Keratinocyte (primary cell): ENCODE measurements at regions not wholly inside any gene's neighbourhood (a gene's known extent, or its start where the extent isn't known, plus 50 kb on each side); places are given as distances from the start of the nearest gene placed in this dataset.

Source experiments
- DNase-seq: peaks from one replicate; pipeline ENCODE4 v3.0.0-alpha.2; 2011; ENCODE audit warnings: low read depth, missing footprints, low spot score
- FAIRE-seq: peaks from 2 replicates; lab custom pipeline; 2011; peaks lifted over from hg19 to GRCh38; lab: Jason Lieb, UNC
- H2AFZ ChIP-seq: 2 replicates; pipeline ENCODE4 v1.6.0; 2012; ENCODE audit warnings: low read length, control low read depth, inconsistent platforms; ENCODE audit not compliant: control insufficient read depth
- H3K27ac ChIP-seq: 2 replicates; pipeline ENCODE4 v1.5.1; 2011; ENCODE audit warnings: low read length; ENCODE audit not compliant: control insufficient read depth, insufficient read depth
- H3K27me3 ChIP-seq: 3 replicates; pipeline ENCODE4 v1.6.0; 2011; ENCODE audit warnings: low read length; ENCODE audit not compliant: control insufficient read depth, insufficient read depth; ENCODE audit errors: extremely low read depth
- H3K36me3 ChIP-seq, 2 experiments: 2 replicates in 1 of 2; 3 replicates in 1 of 2; pipeline ENCODE4 v1.5.1; 2011; ENCODE audit warnings: low read length in 2 of 2, mild to moderate bottlenecking in 1 of 2; ENCODE audit not compliant: control insufficient read depth in 2 of 2, insufficient read depth in 2 of 2; ENCODE audit errors: extremely low read depth in 1 of 2
- H3K4me1 ChIP-seq: 3 replicates; pipeline ENCODE4 v1.5.1; 2011; ENCODE audit warnings: low read length; ENCODE audit not compliant: control insufficient read depth, insufficient read depth; ENCODE audit errors: extremely low read depth
- H3K4me2 ChIP-seq: 3 replicates; pipeline ENCODE4 v1.6.0; 2011; ENCODE audit warnings: low read depth, low read length; ENCODE audit not compliant: control insufficient read depth, insufficient read depth; ENCODE audit errors: extremely low read depth
- H3K4me3 ChIP-seq, 3 experiments: fragments of 200-600 bp in 1 of 3; sonication (generic) in 1 of 3; 2 replicates in 2 of 3; 3 replicates in 1 of 3; pipeline ENCODE4 v1.5.1; 2011 to 2016; ENCODE audit warnings: low read length in 3 of 3, mild to moderate bottlenecking in 3 of 3, control low read depth in 2 of 3, inconsistent platforms in 1 of 3, low read depth in 1 of 3, mixed read lengths in 1 of 3, mixed run types in 1 of 3, moderate library complexity in 1 of 3; ENCODE audit not compliant: control insufficient read depth in 2 of 3, insufficient read depth in 2 of 3; ENCODE audit errors: extremely low read depth in 1 of 3
- H3K79me2 ChIP-seq: 2 replicates; pipeline ENCODE4 v1.6.0; 2012; ENCODE audit warnings: low read length; ENCODE audit not compliant: control insufficient read depth, insufficient read depth
- H3K9ac ChIP-seq: 3 replicates; pipeline ENCODE4 v1.6.0; 2011; ENCODE audit warnings: low read length; ENCODE audit not compliant: control insufficient read depth, insufficient read depth; ENCODE audit errors: extremely low read depth
- H3K9me1 ChIP-seq: 3 replicates; pipeline ENCODE4 v1.6.0; 2011; ENCODE audit warnings: low read length; ENCODE audit not compliant: control insufficient read depth, insufficient read depth; ENCODE audit errors: extremely low read depth
- H3K9me3 ChIP-seq: 2 replicates; pipeline ENCODE4 v1.5.1; 2012; ENCODE audit warnings: low read depth, low read length; ENCODE audit not compliant: control insufficient read depth
- H4K20me1 ChIP-seq: 3 replicates; pipeline ENCODE4 v1.6.0; 2011; ENCODE audit warnings: low read length; ENCODE audit not compliant: control insufficient read depth, insufficient read depth; ENCODE audit errors: extremely low read depth
- CTCF ChIP-seq, 3 experiments: IDR thresholded peaks in 1 of 3; conservative IDR thresholded peaks in 1 of 3; optimal IDR thresholded peaks in 1 of 3; 2 replicates in 2 of 3; 3 replicates in 1 of 3; pipeline versions ENCODE3 to v1.5.1; 2011; ENCODE audit warnings: low read length in 3 of 3, mild to moderate bottlenecking in 3 of 3, moderate library complexity in 2 of 3, control low read depth in 1 of 3, inconsistent platforms in 1 of 3; ENCODE audit not compliant: insufficient read depth in 2 of 3; ENCODE audit errors: extremely low read depth in 1 of 3
- EZH2 ChIP-seq: IDR thresholded peaks from one replicate; pipeline ENCODE4 v1.6.1; 2012; ENCODE audit warnings: inconsistent platforms, mild to moderate bottlenecking, low read length, moderate library complexity
- dilution Hi-C: fragments of 300-500 bp; cut with MboI; formaldehyde crosslinking; loops from one replicate; pipeline ENCODE4 v1.7.0; 2020; ENCODE audit warnings: low sequenced_read_pairs; ENCODE audit not compliant: extremely low pct_ligation_motif_present

- no peak for DNase-seq
- Histone ChIP-seq H3K36me3 (no peaks in the 10 kb centered on the region), H3K9me3 (no peaks in the 10 kb centered on the region), H3K4me2 (no peak overlapping the region), H3K4me3 (no peak overlapping the region), H3K27ac (no peak overlapping the region), H4K20me1 (no peaks in the 10 kb centered on the region), H3K9ac (no peak overlapping the region), H3K4me1 (no peaks in the 10 kb centered on the region), H2AFZ (no peak overlapping the region), H3K9me1 (no peaks in the 10 kb centered on the region), H3K27me3 (no peaks in the 10 kb centered on the region), H3K79me2 (no peaks in the 10 kb centered on the region)
- TF ChIP-seq CTCF (optimal IDR thresholded peaks at IDR 0.05 in 1 of 3, IDR thresholded peaks at IDR 0.05 in 1 of 3, conservative IDR thresholded peaks at IDR 0.05 in 1 of 3; ENCODE audit: extremely low read depth in 1 of 3, insufficient read depth in 2 of 3, low read length in 3 of 3) (no peak), EZH2 (no peak)
- dilution Hi-C loops, result no loop called here
- no peak for FAIRE-seq
Observed at GRCh38 chr19:30278882-30279254, 93.3 kb upstream of the ZNF536 start.

GRCh38 chr19:30280018-30280417 is 92.2 kb upstream of the ZNF536 start:
- Histone ChIP-seq H3K4me1 (no peaks in the 10 kb centered on the region), H3K9ac (no peak overlapping the region), H3K4me2 (no peak overlapping the region), H2AFZ (no peak overlapping the region), H3K27me3 (no peaks in the 10 kb centered on the region), H4K20me1 (no peaks in the 10 kb centered on the region), H3K4me3 (no peak overlapping the region), H3K9me1 (no peaks in the 10 kb centered on the region), H3K36me3 (no peaks in the 10 kb centered on the region), H3K9me3 (no peaks in the 10 kb centered on the region), H3K79me2 (no peaks in the 10 kb centered on the region), H3K27ac (no peak overlapping the region)
- TF ChIP-seq EZH2, result no peak
- no peak for TF ChIP-seq CTCF (optimal IDR thresholded peaks at IDR 0.05 in 1 of 3, IDR thresholded peaks at IDR 0.05 in 1 of 3, conservative IDR thresholded peaks at IDR 0.05 in 1 of 3; ENCODE audit: extremely low read depth in 1 of 3, insufficient read depth in 2 of 3, low read length in 3 of 3)
- dilution Hi-C loops, result no loop called here
- no peak for DNase-seq
- no peak for FAIRE-seq
